HG02981 (cell line): ENCODE measurements at regions not wholly inside any gene's neighbourhood (a gene's known extent, or its start where the extent isn't known, plus 50 kb on each side); places are given as distances from the start of the nearest gene placed in this dataset.
"Not testable (repeated sequence)": the region's sequence is repeated elsewhere in the genome, so short reads cannot be mapped to it uniquely, and the experiment has no call there.

ENCODE experiments used
- ATAC-seq: cut with Tn5 transposase; IDR thresholded peaks from one replicate; pipeline ENCODE4 v1.9.1; 2021; ENCODE audit warnings: mild to moderate bottlenecking, moderate library complexity; ENCODE audit not compliant: unreplicated experiment

DNA sequence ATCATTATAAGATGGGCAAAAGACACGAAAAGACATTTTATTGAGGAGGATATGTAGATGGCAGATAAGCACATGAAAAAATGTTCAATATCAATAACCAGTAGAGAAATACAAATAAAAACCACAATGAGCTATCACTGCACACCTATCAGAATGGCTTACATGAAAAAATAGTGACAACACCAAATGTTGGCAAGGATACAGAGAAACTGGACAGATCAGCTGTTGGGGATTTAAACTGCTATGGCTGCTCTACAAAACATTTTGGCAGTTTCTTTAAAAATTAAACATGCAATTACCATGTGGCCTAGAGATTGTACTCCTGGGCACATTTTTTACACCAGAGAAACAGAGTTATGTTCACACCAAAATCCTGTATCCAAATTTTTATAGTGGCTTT is 172.7 kb upstream of the TENT5A start:
- no peak for ATAC-seq

- ATAC-seq, result no peak
These were observed 157.8 kb upstream of the TENT5A start for GRCh38 chr6:81909981-81910900.

DNA sequence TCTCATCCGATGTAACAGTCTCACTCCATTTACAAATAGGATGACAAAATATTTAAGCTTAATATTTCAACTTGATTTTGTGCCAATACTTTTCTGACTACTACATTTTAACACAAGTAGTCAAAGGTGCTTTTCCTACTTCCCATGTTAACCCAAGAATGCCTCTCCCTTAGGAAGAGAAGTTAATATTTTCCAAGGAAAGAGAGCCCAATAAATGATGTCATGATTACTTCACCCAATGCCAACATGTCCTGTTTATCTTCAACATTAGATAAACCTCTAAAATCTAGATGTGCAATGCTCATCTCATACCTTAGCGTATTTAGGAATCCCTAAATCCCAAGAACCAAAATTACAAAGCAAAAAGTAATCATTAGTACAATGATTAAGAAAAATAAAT is 156.7 kb upstream of the TENT5A start:
- ATAC-seq, result no peak

- ATAC-seq, result no peak
These were observed 154.3 kb upstream of the TENT5A start for GRCh38 chr6:81906709-81907204.

DNA sequence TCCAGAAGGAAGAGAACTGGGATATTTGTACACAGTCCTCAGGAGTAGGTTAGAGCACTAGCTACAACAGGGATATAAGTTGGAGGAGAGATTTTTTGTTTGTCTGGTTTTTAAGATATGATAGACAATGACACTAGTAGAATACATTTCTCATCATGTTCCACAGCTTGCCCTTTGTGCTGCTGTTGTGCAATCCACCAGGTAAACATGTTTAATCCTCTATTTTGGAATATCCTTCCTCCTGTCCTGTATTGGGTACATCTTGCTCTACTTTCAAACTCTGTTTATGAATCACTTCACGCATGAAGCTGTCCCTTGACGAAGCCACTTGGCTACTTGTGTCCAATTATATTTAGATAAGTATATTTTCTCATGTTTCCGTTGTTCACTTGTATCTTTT is 153.6 kb upstream of the TENT5A start:
- ATAC-seq, result no peak

DNA sequence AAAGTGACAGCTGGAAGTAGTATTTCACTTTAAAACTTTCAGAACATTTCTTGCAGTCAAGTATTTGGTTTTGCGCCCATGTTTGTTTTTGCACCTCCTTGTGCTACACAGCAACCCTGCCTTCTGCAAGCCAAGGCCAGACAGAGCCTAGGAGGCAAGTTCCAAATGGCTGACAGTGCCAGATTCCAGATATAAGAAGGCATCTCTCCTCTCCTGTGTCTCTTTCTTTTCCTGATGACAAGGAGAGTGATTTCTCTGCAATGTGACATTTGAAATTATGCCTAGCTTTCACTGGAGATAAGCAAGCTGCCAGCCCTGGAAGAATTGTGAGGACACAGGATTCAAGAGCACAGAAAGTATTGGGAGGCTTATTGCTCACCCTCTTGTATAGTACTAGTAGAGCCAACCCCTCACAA is 149.1 kb upstream of the TENT5A start:
- ATAC-seq, result no peak

DNA sequence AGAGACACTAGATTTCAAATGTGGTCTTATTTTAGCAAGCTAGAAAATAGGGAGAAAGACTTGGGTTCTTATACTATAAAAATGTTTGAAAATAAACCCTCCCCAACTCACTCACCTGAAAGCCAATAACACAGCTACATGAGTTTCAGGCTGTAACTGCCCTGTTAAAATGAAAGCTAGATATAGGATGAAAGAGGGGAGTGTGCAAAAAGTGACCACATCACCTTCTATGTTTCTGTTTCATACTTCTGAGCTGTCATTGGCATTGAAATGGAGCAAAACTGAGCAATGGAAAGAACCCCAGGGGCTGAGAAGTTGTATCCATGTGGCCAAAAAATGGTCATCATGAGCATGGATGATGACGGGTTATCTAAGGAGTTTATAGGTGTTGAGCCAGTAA is 148.1 kb upstream of the TENT5A start:
- peak; percentile 83 for ATAC-seq

DNA sequence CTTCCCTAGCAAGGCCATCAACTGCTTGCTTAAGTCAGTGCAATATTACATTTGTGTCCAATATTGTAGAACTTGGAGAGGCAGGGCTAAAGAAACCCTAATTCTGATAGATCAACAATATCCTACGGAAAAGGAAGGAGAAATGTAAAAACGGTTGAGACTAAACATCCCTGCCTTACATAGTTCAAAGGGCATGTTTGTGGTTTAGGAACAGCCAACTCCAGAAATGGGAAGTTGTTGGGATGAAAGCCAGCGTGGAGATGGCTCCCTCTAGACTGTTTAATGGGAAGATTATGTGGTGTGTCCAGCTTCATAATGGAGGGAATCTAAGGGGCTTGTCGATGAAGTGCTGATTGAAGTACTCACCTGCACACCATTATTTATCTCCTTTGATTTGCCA is 145.3 kb upstream of the TENT5A start:
- ATAC-seq, result no peak

- no peak for ATAC-seq
These were observed 144.3 kb upstream of the TENT5A start for GRCh38 chr6:81896525-81897503.

DNA sequence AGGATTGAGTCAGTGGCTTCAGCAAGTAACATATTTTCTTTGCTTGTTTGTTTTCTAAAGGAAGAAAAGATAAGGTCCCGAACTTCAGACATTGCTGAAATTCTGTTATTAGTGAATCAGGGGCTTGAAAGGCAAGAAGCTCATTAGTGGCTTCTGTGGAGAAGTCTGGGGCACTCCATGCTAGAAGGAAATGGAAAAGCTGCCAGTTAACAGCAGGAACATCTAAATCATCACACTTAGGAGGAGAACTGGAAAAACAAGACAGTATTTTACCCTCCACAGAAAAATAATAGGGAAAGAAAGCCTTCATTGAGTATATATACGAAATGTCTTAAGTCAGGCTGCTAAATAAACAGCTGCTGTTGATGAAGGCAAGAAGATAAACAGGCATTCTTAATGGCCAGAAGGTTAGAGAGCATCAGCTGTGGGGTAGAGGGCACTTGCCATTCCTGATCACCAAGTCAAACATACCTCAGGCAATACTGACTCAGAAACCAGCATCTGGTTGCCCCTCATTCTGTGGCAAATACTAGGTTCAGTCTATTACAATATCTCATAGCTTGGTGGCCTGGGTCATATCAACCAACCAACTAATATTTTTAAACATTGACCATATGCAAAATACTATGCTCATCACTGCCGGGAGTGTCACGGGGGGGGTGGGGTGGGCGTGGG is 143.2 kb upstream of the TENT5A start:
- ATAC-seq, result no peak

DNA sequence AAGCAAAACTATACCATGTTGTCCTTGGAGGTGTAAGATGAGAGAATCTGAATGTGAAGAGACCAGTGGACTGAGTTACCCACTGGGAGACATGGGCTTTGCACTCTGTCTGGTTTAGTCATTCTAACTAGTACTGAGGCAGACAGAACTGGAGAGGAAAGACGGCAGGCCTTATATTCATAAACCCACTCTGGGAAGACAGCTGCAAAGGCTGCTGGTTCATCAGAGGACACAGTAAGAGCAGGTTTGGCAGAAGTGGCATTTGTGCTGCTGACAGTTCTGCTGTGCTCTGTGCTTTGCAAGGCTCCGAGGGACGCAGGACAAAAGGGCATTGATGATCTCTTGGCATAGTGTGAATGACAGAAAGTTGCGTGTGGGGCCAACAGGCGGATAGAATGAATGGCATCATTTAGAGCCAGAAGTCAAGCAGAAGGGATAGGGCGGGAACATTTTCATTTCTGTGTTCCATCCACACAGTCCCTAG is 142.3 kb upstream of the TENT5A start:
- no peak for ATAC-seq

DNA sequence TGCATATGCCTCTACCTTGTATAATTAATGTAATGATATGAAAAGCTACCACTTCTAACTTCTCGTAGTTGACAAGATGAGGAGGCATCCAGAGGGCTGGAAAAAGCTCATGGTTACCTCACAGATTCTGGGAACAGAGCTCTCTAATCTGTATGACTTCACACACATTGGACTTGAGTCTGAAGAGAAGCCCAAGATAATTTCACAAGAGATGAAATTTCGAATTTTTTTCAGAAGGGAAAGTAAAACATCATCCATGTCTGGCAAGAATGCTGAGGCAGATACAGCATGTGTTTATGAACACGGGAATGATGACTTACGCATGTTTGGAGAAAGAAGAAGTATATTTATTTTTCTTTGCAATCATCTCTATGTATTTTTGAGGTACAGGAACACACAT is 141.8 kb upstream of the TENT5A start:
- ATAC-seq, result no peak

GRCh38 chr6:81892891-81893290 is 140.4 kb upstream of the TENT5A start:
- no peak for ATAC-seq

GRCh38 chr6:81891874-81892273 is 139.4 kb upstream of the TENT5A start:
- ATAC-seq, result no peak

DNA sequence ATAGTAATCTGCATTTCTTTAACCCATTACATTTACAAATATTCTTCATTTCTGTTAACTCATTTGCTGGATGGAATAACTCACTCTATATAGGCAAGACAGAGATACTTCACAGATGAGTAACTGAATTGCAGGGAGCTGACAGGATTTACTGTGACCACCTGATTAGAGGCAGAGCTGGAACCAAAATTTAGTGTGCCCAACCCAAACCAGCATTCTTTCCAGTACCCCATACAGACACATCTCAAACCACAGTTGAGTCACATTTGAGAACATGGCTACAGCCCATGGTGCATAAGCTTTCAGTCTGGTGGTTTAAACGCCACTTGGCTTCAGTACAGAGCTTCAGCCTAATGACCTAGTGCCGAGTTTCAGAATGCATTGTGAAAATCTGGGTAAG is 138.4 kb upstream of the TENT5A start:
- ATAC-seq, result no peak

- ATAC-seq, result no peak
These were observed 137.0 kb upstream of the TENT5A start for GRCh38 chr6:81889377-81890053.

DNA sequence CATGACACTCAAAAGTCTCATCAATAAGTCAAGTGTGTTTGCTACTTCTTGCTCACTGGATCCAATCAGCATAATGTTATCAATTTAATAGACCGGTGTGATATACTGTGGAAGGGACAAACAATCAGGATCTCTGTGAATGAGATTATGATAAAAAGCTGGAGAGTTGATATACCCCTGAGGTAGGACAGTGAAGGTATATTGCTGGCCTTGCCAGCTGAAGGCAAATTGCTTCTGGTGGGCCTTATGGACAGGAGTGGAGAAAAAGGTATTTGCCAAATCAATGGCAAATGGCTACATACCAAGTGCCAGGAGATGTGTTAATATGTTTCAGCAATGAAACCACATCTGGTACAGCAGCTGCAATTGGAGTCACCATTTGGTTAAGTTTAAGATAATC is 134.4 kb upstream of the TENT5A start:
- not testable (repeated sequence) for ATAC-seq

DNA sequence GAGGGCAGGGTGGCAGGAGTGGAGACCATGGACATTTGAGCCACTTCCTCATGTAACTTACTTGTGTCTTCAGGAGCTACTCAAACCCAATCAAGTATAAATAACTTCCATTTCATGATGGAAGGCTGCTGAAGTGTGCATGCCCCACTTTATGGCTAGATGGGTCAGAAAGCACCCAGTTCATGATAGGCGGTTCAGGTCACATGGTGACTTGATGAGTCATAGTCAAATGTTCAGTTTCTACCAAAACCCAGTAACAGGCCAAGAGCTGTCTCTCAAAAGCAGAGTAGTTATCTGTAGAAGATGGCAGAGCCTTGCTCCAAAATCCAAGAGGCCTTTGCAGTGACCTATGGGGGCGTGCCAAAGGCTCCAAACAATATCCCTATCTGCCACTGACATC is 133.7 kb upstream of the TENT5A start:
- ATAC-seq, result no peak

- ATAC-seq, result no peak
These were observed 129.2 kb upstream of the TENT5A start for GRCh38 chr6:81881660-81882059.

- ATAC-seq, result no peak
These were observed 126.0 kb upstream of the TENT5A start for GRCh38 chr6:81878479-81878878.
